CD4-positive, alpha-beta T cell (primary cell): ENCODE measurements at regions not wholly inside any gene's neighbourhood (a gene's known extent, or its start where the extent isn't known, plus 50 kb on each side); places are given as distances from the start of the nearest gene placed in this dataset.

Experiments used
- ATAC-seq: fragments of 200-7000 bp; cut with Tn5 transposase; one replicate; pipeline ENCODE4 v1.10.0; 2022; ENCODE audit warnings: mild to moderate bottlenecking; ENCODE audit not compliant: poor library complexity
- CTCF ChIA-PET: fragments of 350-600 bp; sonication (Branson Sonifier 250); formaldehyde crosslinking; loops from one replicate; lab custom pipeline; 2021; ENCODE audit warnings: antibody characterized with exemption, inconsistent platforms; lab: Charles Lee
- POLR2A ChIA-PET: fragments of 350-600 bp; sonication (Branson Sonifier 250); formaldehyde crosslinking; loops from one replicate; lab custom pipeline; 2021; ENCODE audit warnings: antibody characterized with exemption, inconsistent platforms; lab: Charles Lee
- DNase-seq, 14 experiments: peaks; one replicate each; pipeline ENCODE4 v3.0.0-alpha.2; 2013 to 2020; ENCODE audit warnings: mixed read lengths in 2 of 14
- H3K27ac ChIP-seq, 2 donors: one replicate each; pipeline versions ENCODE4 v1.5.1 to v1.7.0; 2013; ENCODE audit warnings: low read length in 2 of 2, low read depth in 1 of 2, mild to moderate bottlenecking in 1 of 2
- H3K27me3 ChIP-seq, 2 experiments: 1 replicate in 1 of 2; 2 replicates in 1 of 2; pipeline versions ENCODE4 v1.6.1 to v1.7.0; 2013; ENCODE audit warnings: low read length in 2 of 2, control low read depth in 1 of 2, mild to moderate bottlenecking in 1 of 2, moderate library complexity in 1 of 2; ENCODE audit not compliant: insufficient read depth in 2 of 2, control insufficient read depth in 1 of 2
- H3K36me3 ChIP-seq: one replicate; pipeline ENCODE4 v1.6.1; 2013; ENCODE audit warnings: low read length, control low read depth; ENCODE audit not compliant: insufficient read depth
- H3K4me1 ChIP-seq: one replicate; pipeline ENCODE4 v1.6.1; 2013; ENCODE audit warnings: low read length, control low read depth; ENCODE audit not compliant: insufficient read depth
- H3K4me3 ChIP-seq: one replicate; pipeline ENCODE4 v1.5.1; 2013; ENCODE audit warnings: mild to moderate bottlenecking, low read length, moderate library complexity
- H3K9me3 ChIP-seq, 2 experiments: 1 replicate in 1 of 2; 2 replicates in 1 of 2; pipeline versions ENCODE4 v1.6.1 to v1.7.0; 2013; ENCODE audit warnings: low read length in 2 of 2, mild to moderate bottlenecking in 2 of 2, control low read depth in 1 of 2, moderate library complexity in 1 of 2; ENCODE audit not compliant: control insufficient read depth in 1 of 2, insufficient read depth in 1 of 2
- H3K27ac Mint-ChIP-seq: one replicate; pipeline ENCODE4 v1.8.0; 2020; ENCODE audit warnings: mixed read lengths
- H3K27me3 Mint-ChIP-seq: one replicate; pipeline ENCODE4 v1.8.0; 2021; ENCODE audit warnings: mixed read lengths
- H3K36me3 Mint-ChIP-seq: one replicate; pipeline ENCODE4 v1.8.0; 2021; ENCODE audit warnings: low read depth, mixed read lengths
- H3K4me1 Mint-ChIP-seq: one replicate; pipeline ENCODE4 v1.8.0; 2021; ENCODE audit warnings: low read depth, mixed read lengths
- H3K4me3 Mint-ChIP-seq: one replicate; pipeline ENCODE4 v1.8.0; 2020; ENCODE audit warnings: mild to moderate bottlenecking, mixed read lengths
- H3K9me3 Mint-ChIP-seq: one replicate; pipeline ENCODE4 v1.8.0; 2020; ENCODE audit warnings: mixed read lengths
- intact Hi-C, 2 experiments: fragments of 100-400 bp; cut with DNase I in 1 of 2; cut with micrococcal nuclease in 1 of 2; formaldehyde crosslinking; loops; one replicate each; pipeline versions ENCODE4 v1.15.1 to v1.9.0; 2023 to 2025; cut with DNase I, micrococcal nuclease
- TF ChIP-seq, protein P1 (sequence below): fragments of 200-600 bp; IDR thresholded peaks from one replicate; pipeline ENCODE4 v1.8.0; 2022; ENCODE audit warnings: antibody characterized with exemption, mild to moderate bottlenecking

DNA sequence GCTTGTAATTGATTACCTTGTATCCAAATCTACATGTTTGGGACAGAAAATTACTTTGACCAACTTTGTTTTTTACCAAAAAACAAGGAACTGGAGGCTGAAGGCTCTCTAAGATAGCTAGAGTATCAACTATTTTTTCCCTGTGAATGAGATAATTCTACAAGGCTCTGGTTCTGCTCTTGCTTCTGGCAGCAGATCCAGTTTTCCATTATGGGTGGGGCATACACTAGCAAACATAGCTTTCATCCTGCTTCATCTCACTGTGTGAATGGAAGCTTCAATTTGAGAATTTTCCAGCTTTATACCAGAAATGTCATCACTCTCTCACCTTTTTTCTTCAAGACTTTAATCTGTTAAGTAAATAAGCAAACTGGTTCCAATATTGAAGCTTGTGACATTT, 249.7 kb downstream of the RPRM start:
- Histone ChIP-seq H3K4me3 (no peak overlapping the region), H3K27me3 (no peaks in the 10 kb centered on the region), H3K36me3 (no peaks in the 10 kb centered on the region), H3K4me1 (no peaks in the 10 kb centered on the region), H3K9me3 (peaks cover 0 to 4% of the 10 kb centered on the region in 2 experiments), H3K27ac (no peak overlapping the region)
- CTCF ChIA-PET, result no interaction called here
- intact Hi-C loops, result no loop called here
- ATAC-seq (no peak), DNase-seq (no peak)
- TF ChIP-seq, protein P1, sequence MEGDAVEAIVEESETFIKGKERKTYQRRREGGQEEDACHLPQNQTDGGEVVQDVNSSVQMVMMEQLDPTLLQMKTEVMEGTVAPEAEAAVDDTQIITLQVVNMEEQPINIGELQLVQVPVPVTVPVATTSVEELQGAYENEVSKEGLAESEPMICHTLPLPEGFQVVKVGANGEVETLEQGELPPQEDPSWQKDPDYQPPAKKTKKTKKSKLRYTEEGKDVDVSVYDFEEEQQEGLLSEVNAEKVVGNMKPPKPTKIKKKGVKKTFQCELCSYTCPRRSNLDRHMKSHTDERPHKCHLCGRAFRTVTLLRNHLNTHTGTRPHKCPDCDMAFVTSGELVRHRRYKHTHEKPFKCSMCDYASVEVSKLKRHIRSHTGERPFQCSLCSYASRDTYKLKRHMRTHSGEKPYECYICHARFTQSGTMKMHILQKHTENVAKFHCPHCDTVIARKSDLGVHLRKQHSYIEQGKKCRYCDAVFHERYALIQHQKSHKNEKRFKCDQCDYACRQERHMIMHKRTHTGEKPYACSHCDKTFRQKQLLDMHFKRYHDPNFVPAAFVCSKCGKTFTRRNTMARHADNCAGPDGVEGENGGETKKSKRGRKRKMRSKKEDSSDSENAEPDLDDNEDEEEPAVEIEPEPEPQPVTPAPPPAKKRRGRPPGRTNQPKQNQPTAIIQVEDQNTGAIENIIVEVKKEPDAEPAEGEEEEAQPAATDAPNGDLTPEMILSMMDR, result no peak
- H3K9me3 Mint-ChIP-seq, result peaks cover 6% of the 10 kb centered on the region
- no peaks in the 10 kb centered on the region for H3K36me3 Mint-ChIP-seq
- H3K4me3 Mint-ChIP-seq, result no peak overlapping the region
- no peaks in the 10 kb centered on the region for H3K4me1 Mint-ChIP-seq
- POLR2A ChIA-PET, result no interaction called here
- H3K27me3 Mint-ChIP-seq, result no peaks in the 10 kb centered on the region
- H3K27ac Mint-ChIP-seq, result no peak overlapping the region

DNA sequence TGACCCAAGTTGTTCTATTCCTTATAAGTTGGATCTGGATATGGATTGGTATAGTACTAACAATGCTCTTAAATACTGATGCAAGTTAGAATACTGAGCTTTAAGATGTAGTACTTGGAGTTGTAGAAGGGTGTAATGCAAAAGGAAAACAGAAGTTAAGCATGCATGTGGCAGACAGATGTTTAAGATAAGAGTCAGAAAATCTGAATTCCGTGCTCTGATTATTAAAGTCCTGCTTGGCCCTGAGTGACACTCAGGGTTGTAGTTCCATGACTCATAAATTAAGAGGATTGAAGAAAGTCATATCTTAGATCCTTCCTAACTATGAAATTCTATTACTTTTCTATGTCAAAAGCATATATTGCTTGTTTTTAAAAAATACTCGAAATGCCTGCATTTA, 250.6 kb downstream of the RPRM start:
- H3K4me3 ChIP-seq, result no peak overlapping the region
- ATAC-seq (no peak), DNase-seq (no peak)
- no peaks in the 10 kb centered on the region for H3K36me3 Mint-ChIP-seq
- H3K36me3 ChIP-seq, result no peaks in the 10 kb centered on the region
- H3K4me3 Mint-ChIP-seq, result no peak overlapping the region
- intact Hi-C loops, result no loop called here
- no peaks in the 10 kb centered on the region for H3K27me3 ChIP-seq
- no peak overlapping the region for H3K27ac Mint-ChIP-seq
- ChIA-PET CTCF (no interaction called here), POLR2A (no interaction called here)
- no peaks in the 10 kb centered on the region for H3K27me3 Mint-ChIP-seq
- no peaks in the 10 kb centered on the region for H3K4me1 ChIP-seq
- no peaks in the 10 kb centered on the region for H3K4me1 Mint-ChIP-seq
- peaks cover 0 to 5% of the 10 kb centered on the region in 2 experiments for H3K9me3 ChIP-seq
- TF ChIP-seq, protein P1, result no peak
- H3K27ac ChIP-seq, result no peak overlapping the region
- H3K9me3 Mint-ChIP-seq, result peaks cover 6% of the 10 kb centered on the region

DNA sequence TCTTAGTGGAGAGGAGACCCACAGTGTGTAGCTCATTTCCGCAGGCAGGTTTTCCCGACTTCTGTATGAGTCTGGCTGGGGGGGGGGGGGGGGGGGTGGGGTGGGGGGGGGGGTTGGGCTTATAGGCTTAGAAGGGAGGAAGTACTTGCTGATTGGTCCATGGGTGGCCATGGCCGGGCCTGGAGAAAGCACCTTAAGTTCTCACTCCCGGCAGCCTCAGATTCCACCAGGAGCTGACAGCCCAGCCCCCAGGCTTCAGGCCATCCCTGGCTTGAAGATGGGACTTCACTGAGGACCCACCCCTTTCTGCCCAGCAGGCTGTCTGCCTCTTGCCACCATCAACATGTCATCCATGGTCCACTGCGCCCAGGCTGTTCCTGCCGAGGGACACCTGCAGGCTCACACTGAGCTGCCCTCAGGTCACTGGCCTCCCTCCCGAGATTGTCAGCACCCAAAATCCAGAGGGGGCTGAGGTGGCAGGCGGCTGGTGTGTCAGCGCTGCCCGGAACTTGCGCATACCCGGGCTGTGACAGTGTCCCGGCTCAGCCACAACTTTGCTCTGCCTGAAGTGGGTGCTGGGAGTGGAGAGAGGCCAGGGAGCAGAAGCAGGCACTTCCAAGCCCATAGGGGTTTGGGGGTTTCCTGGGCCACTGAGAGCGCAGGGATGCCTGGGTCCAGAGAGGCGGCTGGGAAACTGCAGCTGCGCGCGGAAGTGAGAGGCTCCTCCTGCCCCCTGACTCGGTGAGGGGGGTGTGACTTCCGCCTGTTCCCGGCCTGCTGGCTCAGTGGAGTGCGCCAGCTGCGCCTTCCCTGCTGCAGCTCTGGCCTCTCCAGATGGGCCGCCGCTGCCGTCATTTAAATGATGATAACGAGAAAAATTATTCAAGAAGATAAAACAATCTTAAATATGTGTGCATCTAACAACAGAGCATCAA, 256.1 kb downstream of the RPRM start:
- ATAC-seq (no peak), DNase-seq (peak in 1 of 14 experiments; percentile 10)
- POLR2A ChIA-PET, result no interaction called here
- Histone ChIP-seq H3K27me3 (no peaks in the 10 kb centered on the region), H3K4me1 (no peaks in the 10 kb centered on the region), H3K9me3 (peaks cover 0 to 23% of the 10 kb centered on the region in 2 experiments), H3K36me3 (no peaks in the 10 kb centered on the region), H3K27ac (no peak overlapping the region), H3K4me3 (no peak overlapping the region)
- Mint-ChIP-seq H3K4me1 (no peaks in the 10 kb centered on the region), H3K27me3 (no peaks in the 10 kb centered on the region), H3K36me3 (no peaks in the 10 kb centered on the region), H3K27ac (no peak overlapping the region), H3K9me3 (peaks cover 6% of the 10 kb centered on the region), H3K4me3 (no peak overlapping the region)
- intact Hi-C loops, result no loop called here
- TF ChIP-seq, protein P1, result no peak
- CTCF ChIA-PET, result no interaction called here
